GM18498 (cell line): ENCODE measurements at regions not wholly inside any gene's neighbourhood (a gene's known extent, or its start where the extent isn't known, plus 50 kb on each side); places are given as distances from the start of the nearest gene placed in this dataset.
"Not testable (repeated sequence)": the region's sequence is repeated elsewhere in the genome, so short reads cannot be mapped to it uniquely, and the experiment has no call there.

Experiments
- ATAC-seq: cut with Tn5 transposase; IDR thresholded peaks from one replicate; pipeline ENCODE4 v1.9.1; 2021; ENCODE audit warnings: mild to moderate bottlenecking, moderate library complexity; ENCODE audit not compliant: unreplicated experiment

DNA sequence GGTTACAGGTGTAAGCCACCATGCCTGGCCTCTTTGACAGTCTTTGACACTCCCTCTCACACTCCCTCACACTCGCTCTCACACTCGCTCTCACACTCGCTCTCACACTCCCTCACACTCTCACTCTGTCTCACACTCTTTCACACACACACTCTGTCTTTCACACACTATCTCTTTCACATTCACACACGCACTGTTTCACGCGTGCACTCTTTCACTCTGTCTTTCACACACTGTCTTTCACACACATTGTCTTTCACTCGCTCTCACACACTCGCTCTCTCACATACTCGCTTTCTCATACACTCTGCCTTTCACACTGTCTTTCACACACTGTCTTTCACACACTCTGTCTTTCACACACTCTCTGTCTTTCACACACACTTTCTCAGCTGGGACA, 167.1 kb upstream of the CXCL13 start:
- no peak for ATAC-seq

DNA sequence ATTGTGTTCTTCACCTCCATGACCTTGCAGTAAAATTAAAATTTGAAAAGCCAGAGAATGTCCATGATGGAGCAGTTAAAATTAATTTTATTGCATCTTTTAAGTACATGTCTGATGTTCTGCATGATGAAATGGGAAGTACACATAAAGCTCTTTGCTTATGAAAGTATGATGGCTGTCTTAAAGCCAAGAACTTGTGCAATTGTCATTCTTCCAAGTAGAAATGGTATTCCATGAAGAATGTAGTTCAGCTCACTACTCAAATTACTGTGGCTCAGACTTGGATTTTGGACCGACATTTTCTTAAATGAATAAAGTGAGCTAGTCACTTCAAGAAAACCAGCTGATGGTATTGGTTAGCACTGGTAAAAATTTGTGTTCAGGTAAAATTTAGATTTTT, 161.7 kb upstream of the CXCL13 start:
- no peak for ATAC-seq

DNA sequence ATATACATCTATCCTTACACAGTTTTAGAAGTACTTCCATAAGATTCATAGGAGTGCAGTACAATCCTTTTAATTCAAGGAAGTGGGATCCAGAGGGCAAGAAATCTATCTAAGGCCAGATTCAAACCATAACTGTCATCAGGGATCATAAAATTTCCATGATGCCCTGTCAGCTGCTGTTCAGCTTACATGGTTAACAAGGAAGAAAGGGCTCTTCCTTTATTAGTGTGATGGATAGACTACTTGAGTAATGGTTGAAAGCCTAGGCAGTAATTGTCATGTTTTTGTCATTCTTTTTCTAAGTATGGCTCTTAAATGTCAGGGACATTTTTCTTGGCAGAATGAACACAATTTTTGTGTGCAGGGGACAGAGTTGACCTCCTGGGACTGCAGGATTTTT, 159.8 kb upstream of the CXCL13 start:
- ATAC-seq = no peak

DNA sequence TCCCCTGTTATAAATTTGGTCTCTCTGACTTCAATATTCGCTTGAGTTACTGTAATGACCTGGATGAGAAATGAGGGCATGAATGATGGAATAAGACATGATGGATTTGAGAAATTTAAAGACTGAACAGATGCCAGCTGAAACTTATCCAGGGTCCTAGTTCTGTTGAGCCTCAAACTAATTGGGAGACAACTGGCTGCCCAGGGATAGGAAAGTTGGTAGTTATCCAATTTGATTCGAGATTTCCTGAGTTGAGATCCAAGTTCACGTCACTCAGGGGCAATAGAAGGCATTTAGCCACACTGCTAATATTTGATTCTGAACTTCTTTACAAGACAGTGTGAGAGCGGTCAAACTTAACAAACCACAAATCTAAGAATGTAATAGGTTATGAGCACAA, 159.0 kb upstream of the CXCL13 start:
- ATAC-seq = no peak

DNA sequence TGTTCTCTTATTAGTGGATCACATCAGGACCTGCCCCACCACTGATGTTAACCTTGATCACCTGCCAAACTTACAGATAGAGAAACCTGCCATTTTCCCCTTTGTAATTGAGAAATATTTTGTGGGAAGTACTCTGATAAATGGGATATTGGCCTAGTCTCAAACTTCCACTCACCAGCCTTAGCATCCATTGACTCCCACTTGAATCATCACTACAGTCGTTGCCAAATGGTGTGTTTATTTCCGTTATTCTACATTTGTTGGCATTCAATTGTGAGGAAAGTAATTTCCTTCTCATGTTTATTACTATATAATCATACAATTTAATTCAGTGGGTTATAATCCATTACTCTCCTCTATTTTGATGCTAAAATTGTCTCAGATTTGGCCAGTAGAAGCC, 156.4 kb upstream of the CXCL13 start:
- ATAC-seq = no peak

DNA sequence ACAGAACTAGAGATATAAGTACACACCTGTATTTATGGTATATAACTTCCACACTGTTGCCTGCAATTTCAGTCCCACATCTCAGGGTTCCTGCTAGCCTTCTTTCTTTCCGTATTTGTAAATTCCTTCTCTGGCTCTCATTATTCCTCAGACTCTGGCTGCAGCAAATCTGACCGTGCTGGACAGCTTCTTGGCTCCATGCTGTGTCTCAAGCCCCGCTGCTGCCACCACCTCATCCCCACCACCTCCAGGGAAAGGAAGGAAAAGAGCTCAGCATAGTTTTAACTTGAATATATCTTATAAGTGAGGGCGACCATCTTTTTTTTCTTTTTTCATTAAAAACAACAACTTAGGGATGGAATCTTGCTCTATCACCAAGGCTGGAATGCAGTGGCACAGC, 155.6 kb upstream of the CXCL13 start:
- no peak for ATAC-seq

DNA sequence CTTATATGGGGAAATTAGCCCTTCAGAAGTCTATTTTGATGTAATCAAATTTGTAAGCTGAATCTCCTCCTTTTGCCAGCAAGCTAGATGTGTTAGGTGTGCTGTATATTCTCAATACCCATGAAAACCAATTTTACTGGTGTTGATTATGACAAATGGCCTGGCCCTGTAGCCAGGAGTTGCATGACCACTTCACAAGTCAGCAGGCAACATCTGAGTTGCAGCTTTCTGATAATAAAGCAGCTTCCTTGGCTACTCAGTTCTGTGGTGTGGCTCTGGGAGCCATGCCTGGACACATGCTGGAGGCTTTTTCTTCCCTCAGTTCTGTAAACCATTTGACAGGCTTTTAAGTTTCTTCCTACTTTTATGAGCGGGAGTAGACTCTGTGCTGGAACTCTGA, 154.1 kb upstream of the CXCL13 start:
- ATAC-seq = no peak

DNA sequence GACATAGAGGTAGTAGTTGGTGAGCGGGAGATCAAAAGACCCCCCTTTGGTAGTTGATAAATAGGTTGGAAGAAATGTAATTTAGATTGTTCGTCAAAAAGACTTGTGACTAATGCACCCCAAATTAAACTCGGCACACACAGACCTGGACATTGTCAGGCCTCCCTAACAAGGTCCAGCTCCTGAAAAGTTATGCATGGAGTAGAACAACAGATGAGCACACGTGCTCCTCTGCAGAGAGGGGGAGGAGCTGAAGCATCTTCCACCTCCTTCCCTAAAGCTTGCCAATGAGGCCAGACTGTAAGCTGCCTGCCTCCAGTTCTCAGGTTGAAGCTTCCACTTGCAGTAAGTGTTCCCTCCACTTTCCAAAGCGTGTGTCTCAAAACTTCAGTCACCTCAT, 153.5 kb upstream of the CXCL13 start:
- not testable (repeated sequence) for ATAC-seq

DNA sequence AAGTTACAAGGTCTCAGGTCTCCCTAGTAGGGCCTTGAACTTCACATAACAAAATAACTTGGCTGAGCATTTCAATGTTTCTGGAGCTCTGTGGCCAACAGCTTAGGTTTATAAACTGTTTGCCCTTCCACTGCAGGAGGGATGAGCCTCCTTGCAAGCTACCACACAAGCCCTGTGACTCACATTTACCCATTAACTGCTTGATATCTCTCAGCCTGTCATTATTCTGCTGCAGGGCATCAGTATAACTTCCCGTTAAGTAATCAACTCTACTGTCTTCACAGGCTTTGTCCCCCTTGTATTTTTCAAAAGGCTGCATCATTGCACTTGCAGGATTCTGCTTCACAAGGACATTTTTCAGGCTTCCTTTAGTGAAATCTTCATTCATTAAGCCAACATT, 151.7 kb upstream of the CXCL13 start:
- ATAC-seq = no peak

DNA sequence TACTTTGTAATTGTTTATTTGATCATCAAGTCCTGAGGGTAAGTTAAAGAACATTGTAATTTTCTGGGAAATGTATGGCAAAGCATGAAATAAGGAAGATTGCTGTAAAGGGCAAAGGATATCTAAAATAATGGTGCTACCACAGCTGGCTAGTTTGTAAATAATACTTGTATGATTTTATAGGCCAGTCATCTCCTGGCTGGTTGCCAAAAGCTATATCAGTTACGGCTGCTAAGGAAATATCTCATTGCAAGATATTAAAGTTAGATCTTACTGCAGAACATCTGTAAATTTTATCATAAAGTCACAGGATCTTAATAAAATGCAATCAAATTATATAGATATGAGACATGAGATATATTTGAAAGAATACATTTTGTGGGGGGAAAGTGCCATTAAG, 150.8 kb upstream of the CXCL13 start:
- no peak for ATAC-seq

DNA sequence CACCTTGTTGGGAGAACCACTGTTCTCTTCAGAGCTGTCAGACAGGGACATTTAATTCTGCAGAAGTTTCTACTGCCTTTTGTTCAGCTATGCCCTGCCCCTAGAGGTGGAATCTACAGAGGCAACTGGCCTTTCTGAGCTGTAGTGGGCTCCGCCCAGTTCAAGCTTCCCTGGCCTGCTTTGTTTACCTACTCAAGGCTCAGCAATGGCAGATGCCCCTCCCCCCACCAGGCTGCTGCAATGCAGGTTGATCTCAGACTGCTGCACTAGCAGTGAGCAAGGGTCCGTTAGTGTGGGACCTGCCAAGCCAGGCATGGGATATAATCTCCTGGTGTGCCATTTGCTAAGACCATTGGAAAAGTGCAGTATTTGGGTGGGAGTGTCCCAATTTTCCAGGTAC, 141.5 kb upstream of the CXCL13 start:
- not testable (repeated sequence) for ATAC-seq

DNA sequence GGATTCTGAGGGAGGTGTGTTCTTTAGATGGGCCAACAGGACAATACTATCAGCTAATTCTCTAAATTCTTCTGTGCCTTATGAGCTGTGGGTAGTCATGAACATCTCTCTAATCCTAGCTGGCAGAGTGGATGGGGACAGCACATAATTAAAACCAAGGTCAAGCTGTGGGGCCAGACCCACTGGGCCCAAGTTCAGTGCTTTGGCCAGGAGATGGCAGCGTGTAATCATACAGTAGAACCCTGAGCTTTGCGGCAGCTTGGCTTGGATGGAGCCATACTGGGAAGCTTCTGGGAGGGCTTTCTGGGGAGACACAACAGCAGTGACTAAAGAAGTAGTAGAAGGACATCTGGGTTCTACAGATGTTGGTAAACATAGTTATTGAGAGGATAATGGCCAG, 140.3 kb upstream of the CXCL13 start:
- peak; percentile 53 for ATAC-seq

DNA sequence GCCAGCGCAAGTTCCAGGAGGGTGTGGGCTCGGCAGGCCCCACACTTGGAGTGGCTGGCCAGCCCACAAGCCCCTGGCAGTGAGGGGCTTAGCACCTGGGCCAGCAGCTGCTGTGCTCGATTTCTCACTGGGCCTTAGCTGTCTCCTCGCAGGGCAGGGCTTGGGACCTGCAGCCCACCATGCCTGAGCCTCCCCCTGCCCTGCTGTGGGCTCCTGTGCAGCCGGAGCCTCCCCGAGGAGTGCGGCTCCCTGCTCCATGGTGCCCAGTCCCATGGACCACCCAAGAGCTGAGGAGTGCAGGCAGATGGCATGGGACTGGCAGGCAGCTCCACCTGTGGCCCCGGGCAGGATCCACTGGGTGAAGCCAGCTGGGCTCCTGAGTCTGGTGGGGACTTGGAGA, 139.2 kb upstream of the CXCL13 start:
- no peak for ATAC-seq

DNA sequence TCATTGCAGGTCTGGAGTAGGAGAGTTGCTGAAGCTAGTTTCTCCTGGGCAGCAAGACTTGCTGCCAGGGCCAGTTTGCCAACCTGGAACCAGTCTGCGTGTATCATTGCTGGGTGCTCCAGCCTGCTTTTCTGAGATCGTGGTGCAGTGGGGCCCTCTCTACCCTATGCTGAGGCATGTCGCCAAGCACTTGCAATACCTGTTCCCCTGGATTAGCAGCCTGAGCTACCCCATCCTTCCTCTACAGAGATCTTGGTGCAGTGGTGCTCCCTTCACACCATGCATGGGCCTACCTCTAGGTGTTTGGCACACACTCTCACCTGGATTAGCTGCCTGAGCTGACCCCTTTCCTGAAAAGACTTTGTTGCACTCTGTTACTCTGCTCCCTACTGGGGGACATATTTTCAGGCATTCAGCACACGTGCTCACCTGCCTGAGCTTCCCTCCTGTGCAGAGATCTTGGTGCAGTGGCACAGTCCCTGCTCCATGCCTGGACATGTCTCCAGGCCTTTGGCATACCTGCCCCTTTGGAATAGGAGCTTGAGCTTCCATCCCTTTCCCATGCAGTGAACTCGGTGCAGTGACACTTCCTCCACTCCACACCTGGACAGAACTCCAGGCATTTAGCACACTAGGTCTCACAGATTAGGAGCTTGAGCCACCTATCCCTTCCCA, 133.7 kb upstream of the CXCL13 start:
- no peak for ATAC-seq

DNA sequence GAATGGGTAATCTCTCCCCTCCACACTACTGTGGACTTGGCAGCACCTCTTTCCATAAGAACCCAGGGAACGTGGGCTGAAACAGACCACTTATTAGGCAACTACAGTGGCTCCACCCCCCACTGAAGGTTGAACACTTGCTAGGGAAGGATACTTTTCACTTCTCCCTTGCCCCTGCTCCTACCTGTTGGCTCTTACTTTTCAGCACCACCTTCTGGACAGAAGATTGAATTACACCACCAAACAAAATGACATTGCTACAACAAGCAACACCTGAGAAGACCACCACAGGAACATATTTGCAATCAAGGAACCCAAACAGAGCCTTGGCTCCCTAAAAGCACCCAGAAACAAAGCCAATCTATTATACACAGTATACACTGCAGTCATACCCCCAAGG, 132.1 kb upstream of the CXCL13 start:
- ATAC-seq = no peak

DNA sequence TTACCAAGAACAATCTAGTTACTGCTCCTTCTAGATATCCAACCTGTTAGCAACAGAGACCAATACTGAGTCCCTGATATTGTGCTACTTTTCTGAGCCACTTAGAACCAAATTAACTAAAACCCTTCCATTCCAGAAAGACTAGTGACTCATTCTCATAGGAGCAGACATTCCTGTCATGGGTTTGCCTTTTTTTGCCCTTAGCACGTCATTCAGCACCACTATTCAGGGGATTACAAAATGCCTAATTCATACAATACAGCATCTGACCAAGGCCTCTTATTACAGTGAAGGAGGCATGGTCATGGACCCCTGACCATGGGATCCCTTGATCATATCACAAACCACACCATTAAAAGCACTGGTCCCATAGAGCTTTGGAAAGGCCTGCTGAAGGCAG, 123.8 kb upstream of the CXCL13 start:
- ATAC-seq = no peak

DNA sequence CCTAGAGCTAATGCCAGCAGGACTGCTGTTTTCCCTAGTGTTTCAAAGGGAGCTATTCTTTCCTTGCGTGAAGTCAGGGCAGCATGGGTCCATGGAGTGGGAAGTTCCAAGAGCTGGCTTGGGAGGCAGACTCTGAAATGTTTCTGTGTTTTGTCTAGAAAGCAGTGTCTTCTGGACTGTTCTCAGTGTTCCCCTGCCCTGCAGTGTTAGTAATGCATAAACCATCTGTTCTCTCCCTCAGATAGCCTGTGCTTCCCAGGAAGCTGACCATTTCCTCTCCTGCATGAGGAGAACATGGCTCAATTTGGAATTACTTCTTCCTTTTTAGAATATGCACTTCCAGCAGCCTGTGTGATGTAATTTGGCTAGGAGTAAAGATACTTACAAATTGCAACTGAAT, 116.7 kb upstream of the CXCL13 start:
- ATAC-seq = no peak

DNA sequence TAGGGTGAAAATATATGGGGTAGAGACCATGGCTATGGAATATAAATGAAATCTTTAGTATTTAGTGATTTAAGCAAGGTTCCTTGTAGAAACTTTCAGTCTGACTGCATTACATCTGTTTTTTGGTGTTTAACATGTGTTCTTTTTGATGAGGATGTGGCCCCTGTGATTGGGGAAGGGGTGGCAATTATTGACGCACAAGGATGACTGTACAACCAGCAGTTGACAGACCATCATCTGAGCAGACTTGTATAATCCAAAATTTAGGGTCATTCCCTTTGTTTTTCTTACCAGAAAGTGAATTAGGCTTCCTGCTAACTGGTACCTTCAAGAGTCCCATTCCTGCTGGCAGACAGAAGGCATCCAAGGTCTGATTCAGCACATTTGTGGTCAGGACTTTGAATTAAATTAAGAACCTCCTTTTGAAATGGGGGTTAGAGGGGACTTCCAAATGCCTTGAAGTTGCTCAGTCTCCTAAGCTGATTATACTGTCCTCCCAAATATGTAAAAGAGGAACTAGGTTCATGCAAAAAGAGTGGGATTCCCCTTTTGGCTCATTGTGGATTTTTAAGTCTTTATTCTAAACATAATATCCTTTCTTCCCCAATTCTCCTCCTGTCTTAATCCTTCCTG, 112.4 kb upstream of the CXCL13 start:
- ATAC-seq = peak; percentile 67

DNA sequence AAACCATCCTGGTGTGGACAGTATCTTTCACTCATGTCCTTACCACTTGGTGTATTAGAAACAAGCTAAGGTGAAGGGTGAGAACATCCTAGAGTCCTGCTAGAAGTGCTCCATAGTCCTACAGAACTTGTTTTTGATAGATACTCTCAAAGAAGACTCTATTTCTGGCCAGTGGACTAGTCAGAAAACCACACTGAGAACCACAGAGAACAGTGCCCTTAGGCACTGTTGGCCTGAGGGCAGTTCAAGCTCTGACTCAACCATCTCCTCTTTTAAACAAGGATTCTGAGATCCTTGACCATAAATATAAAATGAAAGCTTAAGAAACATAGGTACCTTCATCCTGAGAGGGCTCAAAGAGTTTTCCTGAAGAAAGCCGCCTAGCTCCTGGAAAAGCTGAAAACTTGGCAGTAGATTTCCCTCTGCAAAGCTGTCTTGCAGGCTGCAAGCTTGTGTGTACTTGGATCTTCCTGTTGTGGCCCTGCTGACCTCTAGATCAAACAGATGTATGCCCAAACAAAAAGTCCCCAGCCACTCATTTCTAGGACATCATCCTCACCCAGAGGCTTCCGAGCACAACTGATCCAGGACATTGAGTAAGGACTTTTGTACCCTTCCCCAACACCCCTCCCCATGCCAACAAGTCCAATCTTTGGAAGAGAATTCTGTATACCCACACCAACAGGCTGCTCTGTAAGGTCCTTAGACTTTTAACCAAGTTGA, 111.6 kb upstream of the CXCL13 start:
- peak; percentile 67 for ATAC-seq

DNA sequence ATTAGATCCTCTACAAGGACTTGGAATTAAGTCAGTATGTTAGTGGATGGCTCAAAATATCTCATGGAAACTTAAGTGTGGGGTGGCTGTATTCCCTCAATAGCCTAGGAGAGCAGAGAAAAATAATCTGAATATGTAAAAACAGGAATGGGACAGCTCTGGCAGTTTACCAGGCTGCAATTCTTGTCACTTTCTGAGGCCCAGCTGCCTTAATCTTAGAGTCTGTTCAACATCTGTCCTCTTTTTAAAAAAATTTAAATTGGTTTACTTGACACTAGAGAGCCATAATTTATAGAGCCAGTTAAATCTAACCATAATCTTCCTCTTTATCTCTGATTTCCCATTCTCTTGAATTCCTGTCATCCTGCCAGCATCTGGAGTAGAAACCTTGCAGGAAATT, 109.2 kb upstream of the CXCL13 start:
- no peak for ATAC-seq

DNA sequence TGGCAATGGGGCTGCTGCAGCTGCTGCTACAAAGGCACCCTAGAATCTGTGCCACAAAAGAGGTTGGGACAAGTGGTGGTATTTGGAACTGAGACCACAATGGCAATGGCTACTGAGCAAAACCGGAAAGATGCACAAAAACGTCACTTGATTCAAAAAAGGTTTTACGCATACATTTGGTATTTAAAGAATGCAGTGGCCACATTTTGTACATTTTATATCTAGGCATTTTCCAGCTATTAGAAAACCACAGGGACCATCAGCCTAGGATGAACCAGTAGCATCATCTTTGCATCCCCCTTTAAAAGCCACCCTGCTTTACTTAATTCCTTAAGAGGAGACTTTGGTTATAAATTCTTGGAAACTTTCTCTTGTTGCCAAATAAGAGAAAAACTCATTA, 104.8 kb upstream of the CXCL13 start:
- no peak for ATAC-seq

DNA sequence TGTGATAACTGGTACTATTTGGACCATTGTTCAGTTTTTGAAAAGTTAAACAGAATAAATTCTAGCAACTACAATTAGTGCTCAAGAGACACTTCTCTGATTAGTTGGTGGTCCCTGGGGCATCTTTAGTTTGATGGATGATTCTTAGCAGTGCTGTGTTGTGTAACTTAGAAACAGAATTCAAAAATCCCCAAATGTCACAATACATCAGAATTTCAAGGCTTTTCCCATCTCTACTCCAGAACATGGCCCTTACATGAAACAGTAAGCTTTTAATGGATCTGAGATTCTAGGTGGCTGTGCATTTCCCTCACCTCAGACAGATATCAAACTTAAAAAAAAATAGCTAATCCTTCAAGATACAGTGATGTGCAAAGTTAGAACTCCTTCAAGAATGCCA, 104.4 kb upstream of the CXCL13 start:
- ATAC-seq = no peak
